Breast epithelium (tissue), 3 donors: ENCODE measurements at regions not wholly inside any gene's neighbourhood (a gene's known extent, or its start where the extent isn't known, plus 50 kb on each side); places are given as distances from the start of the nearest gene placed in this dataset.

ENCODE experiments used
- POLR2A ChIP-seq: fragments of 450-650 bp; IDR thresholded peaks from one replicate; pipeline ENCODE4 v1.6.1; 2016; ENCODE audit warnings: antibody characterized with exemption, mild to moderate bottlenecking, moderate library complexity
- POLR2AphosphoS5 ChIP-seq, 3 donors: sonication (generic); formaldehyde crosslinking; IDR thresholded peaks; one replicate each; pipeline ENCODE4 v1.6.1; 2017; ENCODE audit warnings: antibody characterized with exemption in 3 of 3
- TF ChIP-seq, protein P1 (sequence below), 3 donors: fragments of 450-650 bp; IDR thresholded peaks; one replicate each; pipeline ENCODE4 v1.5.1; 2016 to 2017; ENCODE audit warnings: antibody characterized with exemption in 3 of 3, mild to moderate bottlenecking in 3 of 3, moderate library complexity in 3 of 3

DNA sequence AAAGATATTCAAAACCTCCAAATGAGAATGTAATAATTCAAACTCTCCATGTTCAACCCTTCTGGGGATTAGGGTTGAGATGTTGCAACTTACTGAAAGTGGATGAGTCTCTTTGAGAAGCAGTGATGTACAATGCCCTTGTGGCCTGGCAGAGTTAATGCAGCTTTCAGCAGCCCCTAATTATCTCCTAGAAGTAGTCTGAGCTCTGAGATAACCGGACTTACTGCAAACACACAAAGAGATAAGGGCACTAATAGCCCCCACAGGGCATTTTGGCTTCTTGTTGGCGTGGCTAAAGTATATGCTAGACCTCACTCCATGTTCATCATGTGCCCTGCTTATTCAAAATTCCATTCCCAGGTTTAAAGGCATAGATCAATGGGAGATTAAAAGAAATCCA is 404.7 kb downstream of the NEBL start:
- TF ChIP-seq POLR2AphosphoS5 (IDR thresholded peaks at IDR 0.05) = no peak
- no peak for TF ChIP-seq POLR2A
- TF ChIP-seq, protein P1, sequence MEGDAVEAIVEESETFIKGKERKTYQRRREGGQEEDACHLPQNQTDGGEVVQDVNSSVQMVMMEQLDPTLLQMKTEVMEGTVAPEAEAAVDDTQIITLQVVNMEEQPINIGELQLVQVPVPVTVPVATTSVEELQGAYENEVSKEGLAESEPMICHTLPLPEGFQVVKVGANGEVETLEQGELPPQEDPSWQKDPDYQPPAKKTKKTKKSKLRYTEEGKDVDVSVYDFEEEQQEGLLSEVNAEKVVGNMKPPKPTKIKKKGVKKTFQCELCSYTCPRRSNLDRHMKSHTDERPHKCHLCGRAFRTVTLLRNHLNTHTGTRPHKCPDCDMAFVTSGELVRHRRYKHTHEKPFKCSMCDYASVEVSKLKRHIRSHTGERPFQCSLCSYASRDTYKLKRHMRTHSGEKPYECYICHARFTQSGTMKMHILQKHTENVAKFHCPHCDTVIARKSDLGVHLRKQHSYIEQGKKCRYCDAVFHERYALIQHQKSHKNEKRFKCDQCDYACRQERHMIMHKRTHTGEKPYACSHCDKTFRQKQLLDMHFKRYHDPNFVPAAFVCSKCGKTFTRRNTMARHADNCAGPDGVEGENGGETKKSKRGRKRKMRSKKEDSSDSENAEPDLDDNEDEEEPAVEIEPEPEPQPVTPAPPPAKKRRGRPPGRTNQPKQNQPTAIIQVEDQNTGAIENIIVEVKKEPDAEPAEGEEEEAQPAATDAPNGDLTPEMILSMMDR (IDR thresholded peaks at IDR 0.05) = no peak
